A549 (cell line): ENCODE measurements at regions not wholly inside any gene's neighbourhood (a gene's known extent, or its start where the extent isn't known, plus 50 kb on each side); places are given as distances from the start of the nearest gene placed in this dataset.

ENCODE experiments used
- ATAC-seq, 2 experiments: fragments of 200-7000 bp in 1 of 2; fragments of >200 bp in 1 of 2; cut with Nextera tagmentation in 1 of 2; cut with Tn5 transposase in 1 of 2; 3 replicates each; pipeline versions ENCODE4 v1.8.0 to v1.9.1; 2018 to 2020; ENCODE audit warnings: mild to moderate bottlenecking in 1 of 2, moderate library complexity in 1 of 2
- CTCF ChIA-PET: fragments of 300-600 bp; sonication (Branson Sonifier 250); formaldehyde crosslinking; extraction: SDS; loops from one replicate; lab custom pipeline; 2021; ENCODE audit warnings: antibody characterized with exemption, inconsistent platforms; lab: Yijun Ruan, JAX
- POLR2A ChIA-PET: fragments of 350-600 bp; formaldehyde crosslinking; extraction: SDS; loops from one replicate; lab custom pipeline; 2021; ENCODE audit warnings: antibody characterized with exemption, inconsistent platforms; lab: Yijun Ruan, JAX
- DNase-seq, 2 experiments: peaks; one replicate each; pipeline versions ENCODE4 v3.0.0 to v3.0.0-alpha.2; 2011 to 2016; ENCODE audit warnings: low read depth in 1 of 2, low spot score in 1 of 2
- FAIRE-seq: peaks from 2 replicates; lab custom pipeline; 2011; peaks lifted over from hg19 to GRCh38; lab: Jason Lieb, UNC
- H3K27ac ChIP-seq, 2 experiments: fragments of >200 bp; sonication (Bioruptor Twin); formaldehyde crosslinking; 3 replicates each; pipeline ENCODE4 v1.5.1; 2016 to 2017
- H3K4me1 ChIP-seq: fragments of >200 bp; sonication (Bioruptor Twin); formaldehyde crosslinking; 3 replicates; pipeline ENCODE4 v1.6.1; 2016
- H3K4me2 ChIP-seq: fragments of >200 bp; sonication (Bioruptor Twin); formaldehyde crosslinking; 3 replicates; pipeline ENCODE4 v1.6.1; 2016
- H3K4me3 ChIP-seq: fragments of >200 bp; sonication (Bioruptor Twin); formaldehyde crosslinking; 3 replicates; pipeline ENCODE4 v1.5.1; 2016
- H3K9me3 ChIP-seq: fragments of >200 bp; sonication (Bioruptor Twin); formaldehyde crosslinking; 3 replicates; pipeline ENCODE4 v1.6.1; 2016
- ATOH8 ChIP-seq: fragments of 250-450 bp; sonication (Bioruptor Pico); IDR thresholded peaks from 2 replicates; pipeline ENCODE4 v1.5.0; 2020; ENCODE audit warnings: low read depth, mild to moderate bottlenecking, moderate library complexity
- CBX2 ChIP-seq: fragments of 200-600 bp; sonication (generic); IDR thresholded peaks from 2 replicates; pipeline ENCODE4 v1.6.1; 2016; ENCODE audit warnings: low read depth, mild to moderate bottlenecking, borderline replicate concordance
- CEBPB ChIP-seq, 2 experiments: fragments of >200 bp in 1 of 2; sonication (Bioruptor Twin) in 1 of 2; formaldehyde crosslinking in 1 of 2; IDR thresholded peaks; 2 replicates each; pipeline ENCODE4 v1.6.1; 2012 to 2016
- CHD2 ChIP-seq: fragments of 150-350 bp; IDR thresholded peaks from 2 replicates; pipeline ENCODE4 v1.6.1; 2014; ENCODE audit warnings: low read length; ENCODE audit not compliant: partially characterized antibody
- CTCF ChIP-seq: fragments of >200 bp; sonication (Bioruptor Twin); formaldehyde crosslinking; IDR thresholded peaks from 3 replicates; pipeline ENCODE4 v1.5.1; 2016
- EHMT2 ChIP-seq: fragments of 200-600 bp; sonication (generic); IDR thresholded peaks from 2 replicates; pipeline ENCODE4 v1.6.1; 2016; ENCODE audit warnings: antibody characterized with exemption, low read depth, mild to moderate bottlenecking, moderate library complexity
- ELK1 ChIP-seq: fragments of 150-350 bp; IDR thresholded peaks from 2 replicates; pipeline ENCODE4 v1.6.1; 2014; ENCODE audit warnings: low read depth, mild to moderate bottlenecking, low read length
- FOXS1 ChIP-seq: fragments of 250-450 bp; sonication (Bioruptor Pico); IDR thresholded peaks from 2 replicates; pipeline ENCODE4 v1.5.0; 2020; ENCODE audit warnings: mild to moderate bottlenecking, moderate library complexity
- HDAC2 ChIP-seq: fragments of 200-600 bp; sonication (generic); IDR thresholded peaks from 2 replicates; pipeline ENCODE4 v1.6.1; 2016
- HEYL ChIP-seq: fragments of 250-450 bp; sonication (Bioruptor Pico); IDR thresholded peaks from 2 replicates; pipeline ENCODE4 v1.8.0; 2021; ENCODE audit warnings: mild to moderate bottlenecking, moderate library complexity
- HMGXB4 ChIP-seq: fragments of 250-450 bp; sonication (Bioruptor Pico); IDR thresholded peaks from 2 replicates; pipeline ENCODE4 v1.5.0; 2021; ENCODE audit warnings: mild to moderate bottlenecking, moderate library complexity, borderline replicate concordance
- HOXA7 ChIP-seq: fragments of 250-450 bp; sonication (Bioruptor Pico); IDR thresholded peaks from 2 replicates; pipeline ENCODE4 v1.5.0; 2020; ENCODE audit warnings: mild to moderate bottlenecking, moderate library complexity
- HOXB13 ChIP-seq: fragments of 250-450 bp; sonication (Bioruptor Pico); IDR thresholded peaks from 2 replicates; pipeline ENCODE4 v1.5.0; 2020; ENCODE audit warnings: low read depth, mild to moderate bottlenecking, moderate library complexity
- HOXB5 ChIP-seq: fragments of 250-450 bp; sonication (Bioruptor Pico); IDR thresholded peaks from 2 replicates; pipeline ENCODE4 v1.5.0; 2020; ENCODE audit warnings: mild to moderate bottlenecking, moderate library complexity
- JUN ChIP-seq, 2 experiments: fragments of >200 bp; sonication (Bioruptor Twin); formaldehyde crosslinking; IDR thresholded peaks; 2 replicates in 1 of 2; 3 replicates in 1 of 2; pipeline ENCODE4 v1.6.1; 2016 to 2017
- KDM1A ChIP-seq: fragments of 200-600 bp; sonication (generic); IDR thresholded peaks from 2 replicates; pipeline ENCODE4 v1.6.1; 2016; ENCODE audit warnings: low read depth, mild to moderate bottlenecking
- MAZ ChIP-seq: fragments of 150-350 bp; IDR thresholded peaks from 2 replicates; pipeline ENCODE4 v1.6.1; 2014; ENCODE audit warnings: antibody characterized with exemption, low read depth, low read length, borderline replicate concordance
- NR3C1 ChIP-seq: fragments of >200 bp; sonication (Bioruptor Twin); formaldehyde crosslinking; IDR thresholded peaks from 3 replicates; pipeline ENCODE4 v1.6.1; 2017
- PBX3 ChIP-seq: IDR thresholded peaks from 2 replicates; pipeline ENCODE4 v1.6.1; 2012
- RARB ChIP-seq: fragments of 250-450 bp; sonication (Bioruptor Pico); IDR thresholded peaks from 2 replicates; pipeline ENCODE4 v1.8.0; 2021; ENCODE audit warnings: mild to moderate bottlenecking, moderate library complexity
- REST ChIP-seq: fragments of 200-600 bp; sonication (generic); IDR thresholded peaks from 2 replicates; pipeline ENCODE4 v1.6.1; 2016; ENCODE audit warnings: antibody characterized with exemption, mild to moderate bottlenecking, moderate library complexity
- SMC3 ChIP-seq: fragments of >200 bp; sonication (Bioruptor Twin); formaldehyde crosslinking; IDR thresholded peaks from 3 replicates; pipeline ENCODE4 v1.6.1; 2018; ENCODE audit warnings: inconsistent platforms
- TP53 ChIP-seq: fragments of 250-450 bp; sonication (Bioruptor Pico); IDR thresholded peaks from 2 replicates; pipeline ENCODE4 v1.5.0; 2021; ENCODE audit warnings: mild to moderate bottlenecking, moderate library complexity
- ZSCAN20 ChIP-seq: fragments of 250-450 bp; sonication (Bioruptor Pico); IDR thresholded peaks from 2 replicates; pipeline ENCODE4 v1.8.0; 2022; ENCODE audit warnings: mild to moderate bottlenecking, moderate library complexity
- WGBS: methylation state at CpG from one replicate; pipeline ENCODE4 v1.1.6; 2017; ENCODE audit errors: missing lambda C conversion rate; 5-methylcytosine and 5-hydroxymethylcytosine counted together

- ATAC-seq (no peak; a peak in 1 of 6 replicates), FAIRE-seq (no peak), DNase-seq (no peak)
- H3K4me1 ChIP-seq, result no peaks in the 10 kb centered on the region
- ChIA-PET CTCF (interaction anchor here (0.6 to 7.2 kb wide), 20 partner anchors 10 to 929 kb away, joined by 3 to 38 read pairs (median 4); no protein-coding TSS in a partner anchor), POLR2A (no interaction called here)
- TF ChIP-seq HOXA7, result no peak
- TF ChIP-seq HOXB5, result no peak
- TF ChIP-seq PBX3, result no peak
- no peak for TF ChIP-seq CHD2
- TF ChIP-seq HDAC2, result no peak
- no peak for TF ChIP-seq HOXB13 (CRISPR knock-in tag)
- no peak for TF ChIP-seq HMGXB4
- no peak for TF ChIP-seq FOXS1 (CRISPR knock-in tag)
- no peak for TF ChIP-seq NR3C1
- TF ChIP-seq SMC3, result no peak
- TF ChIP-seq ZSCAN20 (CRISPR knock-in tag), result no peak
- no peak for TF ChIP-seq KDM1A
- no peak for TF ChIP-seq CTCF
- TF ChIP-seq EHMT2, result no peak
- no peak for TF ChIP-seq CEBPB (IDR thresholded peaks at IDR 0.05)
- TF ChIP-seq CBX2, result no peak
- TF ChIP-seq RARB (CRISPR knock-in tag), result no peak
- no peak for TF ChIP-seq HEYL (CRISPR knock-in tag)
- TF ChIP-seq, all 56 proteins: peak for 0
- H3K4me3 ChIP-seq, result no peak overlapping the region
- H3K4me2 ChIP-seq, result no peak overlapping the region
- no peak overlapping the region for H3K27ac ChIP-seq
- no peaks in the 10 kb centered on the region for H3K9me3 ChIP-seq
- 24% methylated on average over 5 of the region's 13 CpGs for WGBS
These were observed 57.5 kb upstream of the ETV3 start for GRCh38 chr1:157195521-157196244.

- FAIRE-seq (no peak), DNase-seq (no peak), ATAC-seq (no peak)
- CTCF ChIA-PET, result interaction anchor here (0.7 to 7.2 kb wide), 16 partner anchors 9 to 930 kb away, joined by 3 to 38 read pairs (median 5); no protein-coding TSS in a partner anchor
- Histone ChIP-seq H3K4me1 (no peaks in the 10 kb centered on the region), H3K9me3 (no peaks in the 10 kb centered on the region), H3K27ac (no peak overlapping the region), H3K4me2 (no peak overlapping the region), H3K4me3 (no peak overlapping the region)
- POLR2A ChIA-PET, result no interaction called here
- 71% methylated on average over 31 of the region's 67 CpGs for WGBS
- TF ChIP-seq JUN (IDR thresholded peaks at IDR 0.05) (no peak), ELK1 (no peak), MAZ (no peak), ATOH8 (CRISPR knock-in tag) (no peak), RARB (CRISPR knock-in tag) (no peak), PBX3 (no peak), REST (no peak), TP53 (CRISPR knock-in tag) (no peak)
These were observed 56.7 kb upstream of the ETV3 start for GRCh38 chr1:157194731-157195520.
